A549 (cell line): ENCODE measurements at regions not wholly inside any gene's neighbourhood (a gene's known extent, or its start where the extent isn't known, plus 50 kb on each side); places are given as distances from the start of the nearest gene placed in this dataset.

Source experiments
- ATAC-seq, 2 experiments: fragments of 200-7000 bp in 1 of 2; fragments of >200 bp in 1 of 2; cut with Nextera tagmentation in 1 of 2; cut with Tn5 transposase in 1 of 2; 3 replicates each; pipeline versions ENCODE4 v1.8.0 to v1.9.1; 2018 to 2020; ENCODE audit warnings: mild to moderate bottlenecking in 1 of 2, moderate library complexity in 1 of 2
- CTCF ChIA-PET: fragments of 300-600 bp; sonication (Branson Sonifier 250); formaldehyde crosslinking; extraction: SDS; loops from one replicate; lab custom pipeline; 2021; ENCODE audit warnings: antibody characterized with exemption, inconsistent platforms; lab: Yijun Ruan, JAX
- POLR2A ChIA-PET: fragments of 350-600 bp; formaldehyde crosslinking; extraction: SDS; loops from one replicate; lab custom pipeline; 2021; ENCODE audit warnings: antibody characterized with exemption, inconsistent platforms; lab: Yijun Ruan, JAX
- DNase-seq, 2 experiments: peaks; one replicate each; pipeline versions ENCODE4 v3.0.0 to v3.0.0-alpha.2; 2011 to 2016; ENCODE audit warnings: low read depth in 1 of 2, low spot score in 1 of 2
- FAIRE-seq: peaks from 2 replicates; lab custom pipeline; 2011; peaks lifted over from hg19 to GRCh38; lab: Jason Lieb, UNC
- H3K27ac ChIP-seq, 2 experiments: fragments of >200 bp; sonication (Bioruptor Twin); formaldehyde crosslinking; 3 replicates each; pipeline ENCODE4 v1.5.1; 2016 to 2017
- H3K4me1 ChIP-seq: fragments of >200 bp; sonication (Bioruptor Twin); formaldehyde crosslinking; 3 replicates; pipeline ENCODE4 v1.6.1; 2016
- H3K4me2 ChIP-seq: fragments of >200 bp; sonication (Bioruptor Twin); formaldehyde crosslinking; 3 replicates; pipeline ENCODE4 v1.6.1; 2016
- H3K4me3 ChIP-seq: fragments of >200 bp; sonication (Bioruptor Twin); formaldehyde crosslinking; 3 replicates; pipeline ENCODE4 v1.5.1; 2016
- H3K9me3 ChIP-seq: fragments of >200 bp; sonication (Bioruptor Twin); formaldehyde crosslinking; 3 replicates; pipeline ENCODE4 v1.6.1; 2016
- BHLHE40 ChIP-seq: IDR thresholded peaks from 2 replicates; pipeline ENCODE4 v1.6.1; 2012; ENCODE audit warnings: low read depth, low read length, inconsistent platforms
- CBX2 ChIP-seq: fragments of 200-600 bp; sonication (generic); IDR thresholded peaks from 2 replicates; pipeline ENCODE4 v1.6.1; 2016; ENCODE audit warnings: low read depth, mild to moderate bottlenecking, borderline replicate concordance
- CBX8 ChIP-seq: fragments of 200-600 bp; sonication (generic); IDR thresholded peaks from 2 replicates; pipeline ENCODE4 v1.6.1; 2016
- EHF ChIP-seq: fragments of 250-450 bp; sonication (Bioruptor Pico); IDR thresholded peaks from 2 replicates; pipeline ENCODE4 v1.5.0; 2020; ENCODE audit warnings: mild to moderate bottlenecking
- FOSL2 ChIP-seq, 2 experiments: fragments of 450-650 bp in 1 of 2; fragments of >200 bp in 1 of 2; sonication (Bioruptor Twin) in 1 of 2; formaldehyde crosslinking; IDR thresholded peaks; 2 replicates each; pipeline versions ENCODE4 v1.5.0 to v1.6.1; 2016 to 2020; ENCODE audit warnings: mild to moderate bottlenecking in 1 of 2, moderate library complexity in 1 of 2
- FOXS1 ChIP-seq: fragments of 250-450 bp; sonication (Bioruptor Pico); IDR thresholded peaks from 2 replicates; pipeline ENCODE4 v1.5.0; 2020; ENCODE audit warnings: mild to moderate bottlenecking, moderate library complexity
- HDAC2 ChIP-seq: fragments of 200-600 bp; sonication (generic); IDR thresholded peaks from 2 replicates; pipeline ENCODE4 v1.6.1; 2016
- HEYL ChIP-seq: fragments of 250-450 bp; sonication (Bioruptor Pico); IDR thresholded peaks from 2 replicates; pipeline ENCODE4 v1.8.0; 2021; ENCODE audit warnings: mild to moderate bottlenecking, moderate library complexity
- HOXA7 ChIP-seq: fragments of 250-450 bp; sonication (Bioruptor Pico); IDR thresholded peaks from 2 replicates; pipeline ENCODE4 v1.5.0; 2020; ENCODE audit warnings: mild to moderate bottlenecking, moderate library complexity
- HOXB5 ChIP-seq: fragments of 250-450 bp; sonication (Bioruptor Pico); IDR thresholded peaks from 2 replicates; pipeline ENCODE4 v1.5.0; 2020; ENCODE audit warnings: mild to moderate bottlenecking, moderate library complexity
- JUN ChIP-seq, 2 experiments: fragments of >200 bp; sonication (Bioruptor Twin); formaldehyde crosslinking; IDR thresholded peaks; 2 replicates in 1 of 2; 3 replicates in 1 of 2; pipeline ENCODE4 v1.6.1; 2016 to 2017
- JUNB ChIP-seq: fragments of >200 bp; sonication (Bioruptor Twin); formaldehyde crosslinking; IDR thresholded peaks from 2 replicates; pipeline ENCODE4 v1.6.1; 2016
- KDM1A ChIP-seq: fragments of 200-600 bp; sonication (generic); IDR thresholded peaks from 2 replicates; pipeline ENCODE4 v1.6.1; 2016; ENCODE audit warnings: low read depth, mild to moderate bottlenecking
- KDM5A ChIP-seq: fragments of 200-600 bp; sonication (generic); IDR thresholded peaks from 2 replicates; pipeline ENCODE4 v1.6.1; 2016; ENCODE audit warnings: antibody characterized with exemption, mild to moderate bottlenecking
- NR3C1 ChIP-seq: fragments of >200 bp; sonication (Bioruptor Twin); formaldehyde crosslinking; IDR thresholded peaks from 3 replicates; pipeline ENCODE4 v1.6.1; 2017
- RAD21 ChIP-seq, 2 experiments: fragments of >200 bp in 1 of 2; sonication (Bioruptor Twin) in 1 of 2; formaldehyde crosslinking in 1 of 2; IDR thresholded peaks in 1 of 2; conservative IDR thresholded peaks in 1 of 2; 2 replicates in 1 of 2; 3 replicates in 1 of 2; pipeline ENCODE4 v1.6.1; 2012 to 2018; ENCODE audit warnings: inconsistent platforms in 1 of 2
- RFX5 ChIP-seq: fragments of 450-650 bp; IDR thresholded peaks from 2 replicates; pipeline ENCODE4 v1.7.1; 2014; ENCODE audit warnings: antibody characterized with exemption, mild to moderate bottlenecking, moderate library complexity
- SMC3 ChIP-seq: fragments of >200 bp; sonication (Bioruptor Twin); formaldehyde crosslinking; IDR thresholded peaks from 3 replicates; pipeline ENCODE4 v1.6.1; 2018; ENCODE audit warnings: inconsistent platforms
- SREBF2 ChIP-seq: fragments of 450-650 bp; IDR thresholded peaks from 2 replicates; pipeline ENCODE4 v1.6.1; 2014; ENCODE audit warnings: mild to moderate bottlenecking, moderate library complexity
- TFCP2L1 ChIP-seq: fragments of 250-450 bp; sonication (Bioruptor Pico); IDR thresholded peaks from 2 replicates; pipeline ENCODE4 v1.5.0; 2021; ENCODE audit warnings: mild to moderate bottlenecking
- TP53 ChIP-seq: fragments of 250-450 bp; sonication (Bioruptor Pico); IDR thresholded peaks from 2 replicates; pipeline ENCODE4 v1.5.0; 2021; ENCODE audit warnings: mild to moderate bottlenecking, moderate library complexity
- ZFP36 ChIP-seq: fragments of 450-650 bp; IDR thresholded peaks from 2 replicates; pipeline ENCODE4 v1.6.1; 2014; ENCODE audit warnings: borderline replicate concordance; ENCODE audit not compliant: partially characterized antibody
- WGBS: methylation state at CpG from one replicate; pipeline ENCODE4 v1.1.6; 2017; ENCODE audit errors: missing lambda C conversion rate; 5-methylcytosine and 5-hydroxymethylcytosine counted together
- TF ChIP-seq, protein P1 (sequence below): fragments of 250-450 bp; sonication (Bioruptor Pico); IDR thresholded peaks from 2 replicates; pipeline ENCODE4 v1.5.0; 2021; ENCODE audit warnings: mild to moderate bottlenecking, moderate library complexity, borderline replicate concordance
- TF ChIP-seq, protein P2 (sequence below): IDR thresholded peaks from 2 replicates; pipeline ENCODE4 v1.6.1; 2012; ENCODE audit warnings: low read depth, borderline replicate concordance
- TF ChIP-seq, protein P3 (sequence below): fragments of >200 bp; sonication (Bioruptor Twin); formaldehyde crosslinking; IDR thresholded peaks from 3 replicates; pipeline ENCODE4 v1.5.1; 2016
- TF ChIP-seq, protein P4 (sequence below): fragments of 150-350 bp; IDR thresholded peaks from 2 replicates; pipeline ENCODE4 v1.6.1; 2014; ENCODE audit warnings: low read depth, mild to moderate bottlenecking, low read length
- TF ChIP-seq, protein P5 (sequence below): fragments of >200 bp; sonication (Bioruptor Twin); formaldehyde crosslinking; IDR thresholded peaks from 2 replicates; pipeline ENCODE4 v1.6.1; 2016
- TF ChIP-seq, protein P6 (sequence below): IDR thresholded peaks from 2 replicates; pipeline ENCODE4 v1.6.1; 2012

DNA sequence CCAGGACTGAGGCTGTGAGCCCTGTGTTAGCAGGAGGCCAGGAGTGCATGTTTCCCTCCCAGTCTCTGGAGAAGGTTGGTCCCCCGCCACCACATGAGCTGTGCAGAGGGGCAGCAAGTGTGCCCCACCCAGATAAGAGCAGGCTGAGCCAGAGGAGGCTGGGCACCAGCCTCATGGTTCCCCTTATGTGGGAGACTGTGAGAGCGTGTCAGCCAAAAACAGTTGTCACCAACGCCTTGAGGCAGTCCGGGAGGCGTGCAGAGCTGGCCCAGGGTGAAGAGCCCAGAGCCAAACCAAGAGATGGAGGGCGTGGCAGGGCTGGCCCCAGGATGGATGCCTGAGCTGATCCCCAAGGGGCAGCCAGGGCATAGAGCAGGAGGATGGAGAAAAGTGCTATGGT lies 128.7 kb upstream of the GLI2 start:
- ChIA-PET CTCF (interaction anchor here (1.3 to 1.5 kb wide), 2 partner anchors 9 to 15 kb away, joined by 3 to 4 read pairs; no protein-coding TSS in a partner anchor), POLR2A (no interaction called here)
- ATAC-seq = 0 out of 6 replicates have a peak, but pooled peaks of 1 of the 2 experiments have one; percentile 10
- WGBS = 56% methylated on average over 6 of the region's 6 CpGs
- H3K4me3 ChIP-seq = no peak overlapping the region
- H3K27ac ChIP-seq = no peak overlapping the region
- no peaks in the 10 kb centered on the region for H3K4me1 ChIP-seq
- no peak for FAIRE-seq
- no peak overlapping the region for H3K4me2 ChIP-seq
- H3K9me3 ChIP-seq = no peaks in the 10 kb centered on the region
- DNase-seq = no peak
- no peak for TF ChIP-seq HOXA7 (CRISPR knock-in tag)
- no peak for TF ChIP-seq CBX8
- TF ChIP-seq EHF (CRISPR knock-in tag) = no peak
- TF ChIP-seq, protein P1, sequence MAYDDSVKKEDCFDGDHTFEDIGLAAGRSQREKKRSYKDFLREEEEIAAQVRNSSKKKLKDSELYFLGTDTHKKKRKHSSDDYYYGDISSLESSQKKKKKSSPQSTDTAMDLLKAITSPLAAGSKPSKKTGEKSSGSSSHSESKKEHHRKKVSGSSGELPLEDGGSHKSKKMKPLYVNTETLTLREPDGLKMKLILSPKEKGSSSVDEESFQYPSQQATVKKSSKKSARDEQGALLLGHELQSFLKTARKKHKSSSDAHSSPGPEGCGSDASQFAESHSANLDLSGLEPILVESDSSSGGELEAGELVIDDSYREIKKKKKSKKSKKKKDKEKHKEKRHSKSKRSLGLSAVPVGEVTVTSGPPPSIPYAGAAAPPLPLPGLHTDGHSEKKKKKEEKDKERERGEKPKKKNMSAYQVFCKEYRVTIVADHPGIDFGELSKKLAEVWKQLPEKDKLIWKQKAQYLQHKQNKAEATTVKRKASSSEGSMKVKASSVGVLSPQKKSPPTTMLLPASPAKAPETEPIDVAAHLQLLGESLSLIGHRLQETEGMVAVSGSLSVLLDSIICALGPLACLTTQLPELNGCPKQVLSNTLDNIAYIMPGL (CRISPR knock-in tag) = no peak
- TF ChIP-seq, protein P2, sequence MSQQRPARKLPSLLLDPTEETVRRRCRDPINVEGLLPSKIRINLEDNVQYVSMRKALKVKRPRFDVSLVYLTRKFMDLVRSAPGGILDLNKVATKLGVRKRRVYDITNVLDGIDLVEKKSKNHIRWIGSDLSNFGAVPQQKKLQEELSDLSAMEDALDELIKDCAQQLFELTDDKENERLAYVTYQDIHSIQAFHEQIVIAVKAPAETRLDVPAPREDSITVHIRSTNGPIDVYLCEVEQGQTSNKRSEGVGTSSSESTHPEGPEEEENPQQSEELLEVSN = no peak
- no peak for TF ChIP-seq FOSL2 (IDR thresholded peaks at IDR 0.05)
- no peak for TF ChIP-seq FOSL2 (CRISPR knock-in tag; IDR thresholded peaks at IDR 0.05)
- TF ChIP-seq SMC3 = no peak
- no peak for TF ChIP-seq RFX5
- TF ChIP-seq JUN (IDR thresholded peaks at IDR 0.05) = no peak
- TF ChIP-seq, protein P3, sequence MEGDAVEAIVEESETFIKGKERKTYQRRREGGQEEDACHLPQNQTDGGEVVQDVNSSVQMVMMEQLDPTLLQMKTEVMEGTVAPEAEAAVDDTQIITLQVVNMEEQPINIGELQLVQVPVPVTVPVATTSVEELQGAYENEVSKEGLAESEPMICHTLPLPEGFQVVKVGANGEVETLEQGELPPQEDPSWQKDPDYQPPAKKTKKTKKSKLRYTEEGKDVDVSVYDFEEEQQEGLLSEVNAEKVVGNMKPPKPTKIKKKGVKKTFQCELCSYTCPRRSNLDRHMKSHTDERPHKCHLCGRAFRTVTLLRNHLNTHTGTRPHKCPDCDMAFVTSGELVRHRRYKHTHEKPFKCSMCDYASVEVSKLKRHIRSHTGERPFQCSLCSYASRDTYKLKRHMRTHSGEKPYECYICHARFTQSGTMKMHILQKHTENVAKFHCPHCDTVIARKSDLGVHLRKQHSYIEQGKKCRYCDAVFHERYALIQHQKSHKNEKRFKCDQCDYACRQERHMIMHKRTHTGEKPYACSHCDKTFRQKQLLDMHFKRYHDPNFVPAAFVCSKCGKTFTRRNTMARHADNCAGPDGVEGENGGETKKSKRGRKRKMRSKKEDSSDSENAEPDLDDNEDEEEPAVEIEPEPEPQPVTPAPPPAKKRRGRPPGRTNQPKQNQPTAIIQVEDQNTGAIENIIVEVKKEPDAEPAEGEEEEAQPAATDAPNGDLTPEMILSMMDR = no peak
- TF ChIP-seq HOXB5 (CRISPR knock-in tag) = no peak
- no peak for TF ChIP-seq NR3C1
- TF ChIP-seq, protein P4, sequence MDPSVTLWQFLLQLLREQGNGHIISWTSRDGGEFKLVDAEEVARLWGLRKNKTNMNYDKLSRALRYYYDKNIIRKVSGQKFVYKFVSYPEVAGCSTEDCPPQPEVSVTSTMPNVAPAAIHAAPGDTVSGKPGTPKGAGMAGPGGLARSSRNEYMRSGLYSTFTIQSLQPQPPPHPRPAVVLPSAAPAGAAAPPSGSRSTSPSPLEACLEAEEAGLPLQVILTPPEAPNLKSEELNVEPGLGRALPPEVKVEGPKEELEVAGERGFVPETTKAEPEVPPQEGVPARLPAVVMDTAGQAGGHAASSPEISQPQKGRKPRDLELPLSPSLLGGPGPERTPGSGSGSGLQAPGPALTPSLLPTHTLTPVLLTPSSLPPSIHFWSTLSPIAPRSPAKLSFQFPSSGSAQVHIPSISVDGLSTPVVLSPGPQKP = no peak
- TF ChIP-seq CBX2 = no peak
- TF ChIP-seq KDM5A = no peak
- no peak for TF ChIP-seq KDM1A
- no peak for TF ChIP-seq TFCP2L1

DNA sequence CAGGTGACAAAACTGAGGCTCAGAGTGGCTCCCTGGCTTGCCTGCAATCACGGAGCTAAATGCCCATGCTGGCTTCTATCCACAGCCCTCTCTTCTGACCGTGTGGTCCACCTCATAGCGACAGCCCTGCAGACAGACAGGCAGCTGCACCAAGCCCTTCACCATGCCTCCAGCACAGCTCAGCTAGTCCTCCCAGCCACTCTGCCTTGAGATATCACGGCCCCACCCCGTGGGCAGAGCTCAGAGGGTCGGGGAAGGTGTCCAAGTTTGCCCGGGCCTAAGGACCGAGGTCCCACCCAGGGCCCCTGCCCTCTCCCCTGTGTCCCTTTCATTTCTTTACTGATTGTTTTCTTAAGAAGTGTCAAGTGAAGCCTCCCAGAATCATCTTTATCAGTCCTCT lies 128.2 kb upstream of the GLI2 start:
- TF ChIP-seq ZFP36 = no peak
- no peak for TF ChIP-seq HDAC2
- TF ChIP-seq RAD21 (conservative IDR thresholded peaks at IDR 0.05 in 1 of 2, IDR thresholded peaks at IDR 0.05 in 1 of 2) = no peak
- no peak for TF ChIP-seq TP53 (CRISPR knock-in tag)
- no peak for TF ChIP-seq NR3C1
- no peak for TF ChIP-seq BHLHE40
- TF ChIP-seq, protein P1 (CRISPR knock-in tag) = no peak
- TF ChIP-seq HEYL (CRISPR knock-in tag) = no peak
- no peak for TF ChIP-seq FOXS1
- TF ChIP-seq, protein P5, sequence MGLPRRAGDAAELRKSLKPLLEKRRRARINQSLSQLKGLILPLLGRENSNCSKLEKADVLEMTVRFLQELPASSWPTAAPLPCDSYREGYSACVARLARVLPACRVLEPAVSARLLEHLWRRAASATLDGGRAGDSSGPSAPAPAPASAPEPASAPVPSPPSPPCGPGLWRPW = no peak
- no peak for TF ChIP-seq JUNB
- TF ChIP-seq, protein P6, sequence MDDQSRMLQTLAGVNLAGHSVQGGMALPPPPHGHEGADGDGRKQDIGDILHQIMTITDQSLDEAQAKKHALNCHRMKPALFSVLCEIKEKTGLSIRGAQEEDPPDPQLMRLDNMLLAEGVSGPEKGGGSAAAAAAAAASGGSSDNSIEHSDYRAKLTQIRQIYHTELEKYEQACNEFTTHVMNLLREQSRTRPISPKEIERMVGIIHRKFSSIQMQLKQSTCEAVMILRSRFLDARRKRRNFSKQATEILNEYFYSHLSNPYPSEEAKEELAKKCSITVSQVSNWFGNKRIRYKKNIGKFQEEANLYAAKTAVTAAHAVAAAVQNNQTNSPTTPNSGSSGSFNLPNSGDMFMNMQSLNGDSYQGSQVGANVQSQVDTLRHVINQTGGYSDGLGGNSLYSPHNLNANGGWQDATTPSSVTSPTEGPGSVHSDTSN = no peak
- no peak for TF ChIP-seq SREBF2
- Histone ChIP-seq H3K27ac (no peak overlapping the region), H3K4me3 (no peak overlapping the region), H3K4me1 (no peaks in the 10 kb centered on the region), H3K9me3 (no peaks in the 10 kb centered on the region), H3K4me2 (no peak overlapping the region)
- 32% methylated on average over 8 of the region's 8 CpGs for WGBS
- ChIA-PET POLR2A (no interaction called here), CTCF (interaction anchor here (0.5 to 1.5 kb wide), 3 partner anchors 9 to 37 kb away, joined by 3 to 4 read pairs (median 3); no protein-coding TSS in a partner anchor)
- ATAC-seq = no peak
- no peak for FAIRE-seq
- no peak for DNase-seq
